ENCODE measurements at regions not wholly inside any gene's neighbourhood (a gene's known extent, or its start where the extent isn't known, plus 50 kb on each side); places are given as distances from the start of the nearest gene placed in this dataset.

- ATAC-seq (no peak), DNase-seq (ENCODE audit: low spot score in 2 of 2) (no peak)
- no peak overlapping the region for H3K27ac Mint-ChIP-seq
- H3K36me3 Mint-ChIP-seq, result no peaks in the 10 kb centered on the region
- H3K9me3 Mint-ChIP-seq, result no peaks in the 10 kb centered on the region
Observed at GRCh38 chr2:238688193-238689153, 159.4 kb upstream of the TWIST2 start.

GRCh38 chr2:238689331-238689730 is 158.6 kb upstream of the TWIST2 start:
- ATAC-seq (no peak), DNase-seq (ENCODE audit: low spot score in 2 of 2) (no peak)
- no peaks in the 10 kb centered on the region for H3K9me3 Mint-ChIP-seq
- peak overlapping the region in 1 of 2 donors; percentile 25 for H3K27ac Mint-ChIP-seq
- H3K36me3 Mint-ChIP-seq, result no peaks in the 10 kb centered on the region

- Mint-ChIP-seq H3K36me3 (no peaks in the 10 kb centered on the region), H3K27ac (no peak overlapping the region), H3K9me3 (no peaks in the 10 kb centered on the region)
- no peak for DNase-seq (ENCODE audit: low spot score in 2 of 2)
- no peak for ATAC-seq
Observed at GRCh38 chr2:238689871-238690389, 158.0 kb upstream of the TWIST2 start.

- ATAC-seq (no peak), DNase-seq (ENCODE audit: low spot score in 2 of 2) (no peak)
- Mint-ChIP-seq H3K27ac (no peak overlapping the region), H3K9me3 (no peaks in the 10 kb centered on the region), H3K36me3 (no peaks in the 10 kb centered on the region)
Observed at GRCh38 chr2:238690511-238690910, 157.4 kb upstream of the TWIST2 start.

- no peaks in the 10 kb centered on the region for H3K9me3 Mint-ChIP-seq
- no peak for ATAC-seq
- no peaks in the 10 kb centered on the region for H3K36me3 Mint-ChIP-seq
- H3K27ac Mint-ChIP-seq, result no peak overlapping the region
- no peak for DNase-seq (ENCODE audit: low spot score in 2 of 2)
Observed at GRCh38 chr2:238691596-238692491, 156.0 kb upstream of the TWIST2 start.

GRCh38 chr2:238692562-238692961 is 155.3 kb upstream of the TWIST2 start:
- no peak for ATAC-seq

GRCh38 chr2:238693337-238694093 is 154.4 kb upstream of the TWIST2 start:
- no peaks in the 10 kb centered on the region for H3K9me3 Mint-ChIP-seq
- no peaks in the 10 kb centered on the region for H3K36me3 Mint-ChIP-seq
- H3K27ac Mint-ChIP-seq, result no peak overlapping the region
- DNase-seq (ENCODE audit: low spot score in 2 of 2), result no peak
- no peak for ATAC-seq

More at GRCh38 chr2:238692562-238692961, 155.3 kb upstream of the TWIST2 start:
- Mint-ChIP-seq H3K9me3 (no peaks in the 10 kb centered on the region), H3K36me3 (no peaks in the 10 kb centered on the region), H3K27ac (no peak overlapping the region)
- no peak for DNase-seq (ENCODE audit: low spot score in 2 of 2)

- no peak overlapping the region for H3K27ac Mint-ChIP-seq
- no peak for ATAC-seq
- no peak for DNase-seq (ENCODE audit: low spot score in 2 of 2)
- no peaks in the 10 kb centered on the region for H3K9me3 Mint-ChIP-seq
- H3K36me3 Mint-ChIP-seq, result no peaks in the 10 kb centered on the region
Observed at GRCh38 chr2:238694136-238694755, 153.6 kb upstream of the TWIST2 start.

GRCh38 chr2:238694922-238695321 is 153.0 kb upstream of the TWIST2 start:
- no peaks in the 10 kb centered on the region for H3K9me3 Mint-ChIP-seq

GRCh38 chr2:238695538-238695937 is 152.3 kb upstream of the TWIST2 start:
- no peaks in the 10 kb centered on the region for H3K9me3 Mint-ChIP-seq
- no peaks in the 10 kb centered on the region for H3K36me3 Mint-ChIP-seq
- no peak overlapping the region for H3K27ac Mint-ChIP-seq
- ATAC-seq (no peak), DNase-seq (ENCODE audit: low spot score in 2 of 2) (no peak)

More at GRCh38 chr2:238694922-238695321, 153.0 kb upstream of the TWIST2 start:
- no peak for ATAC-seq
- no peaks in the 10 kb centered on the region for H3K36me3 Mint-ChIP-seq
- no peak for DNase-seq (ENCODE audit: low spot score in 2 of 2)
- no peak overlapping the region for H3K27ac Mint-ChIP-seq

- Mint-ChIP-seq H3K36me3 (no peaks in the 10 kb centered on the region), H3K27ac (no peak overlapping the region), H3K9me3 (no peaks in the 10 kb centered on the region)
- no peak for DNase-seq (ENCODE audit: low spot score in 2 of 2)
- ATAC-seq, result no peak
Observed at GRCh38 chr2:238696331-238696730, 151.6 kb upstream of the TWIST2 start.

- H3K36me3 Mint-ChIP-seq, result no peaks in the 10 kb centered on the region
- DNase-seq (ENCODE audit: low spot score in 2 of 2) (no peak), ATAC-seq (no peak)
- no peaks in the 10 kb centered on the region for H3K9me3 Mint-ChIP-seq
- no peak overlapping the region for H3K27ac Mint-ChIP-seq
Observed at GRCh38 chr2:238696786-238697185, 151.1 kb upstream of the TWIST2 start.

- H3K36me3 Mint-ChIP-seq, result no peaks in the 10 kb centered on the region
- no peak for ATAC-seq
- H3K9me3 Mint-ChIP-seq, result no peaks in the 10 kb centered on the region
- no peak for DNase-seq (ENCODE audit: low spot score in 2 of 2)
- H3K27ac Mint-ChIP-seq, result no peak overlapping the region
Observed at GRCh38 chr2:238697193-238698071, 150.5 kb upstream of the TWIST2 start.

- no peak for DNase-seq (ENCODE audit: low spot score in 2 of 2)
- Mint-ChIP-seq H3K9me3 (no peaks in the 10 kb centered on the region), H3K36me3 (no peaks in the 10 kb centered on the region), H3K27ac (no peak overlapping the region)
- no peak for ATAC-seq
Observed at GRCh38 chr2:238698072-238698352, 149.9 kb upstream of the TWIST2 start.

- ATAC-seq (no peak), DNase-seq (ENCODE audit: low spot score in 2 of 2) (no peak)
- H3K9me3 Mint-ChIP-seq, result no peaks in the 10 kb centered on the region
- H3K27ac Mint-ChIP-seq, result no peak overlapping the region
- H3K36me3 Mint-ChIP-seq, result no peaks in the 10 kb centered on the region
Observed at GRCh38 chr2:238698451-238699306, 149.2 kb upstream of the TWIST2 start.
